Kidney (tissue), 13 donors: ENCODE measurements at regions not wholly inside any gene's neighbourhood (a gene's known extent, or its start where the extent isn't known, plus 50 kb on each side); places are given as distances from the start of the nearest gene placed in this dataset.

Source experiments
- DNase-seq, 5 donors: peaks; one replicate each; pipeline ENCODE4 v3.0.0-alpha.2; 2013 to 2020
- FAIRE-seq: peaks from 2 replicates; lab custom pipeline; 2012; peaks lifted over from hg19 to GRCh38; lab: Jason Lieb, UNC
- H3K27ac ChIP-seq, 2 donors: one replicate each; pipeline ENCODE4 v1.7.0; 2013; ENCODE audit warnings: low read depth in 2 of 2, low read length in 2 of 2, inconsistent platforms in 1 of 2
- H3K27me3 ChIP-seq: one replicate; pipeline ENCODE4 v1.7.1; 2013; ENCODE audit warnings: low read length, inconsistent platforms; ENCODE audit not compliant: control insufficient read depth, insufficient read depth
- H3K36me3 ChIP-seq, 3 donors: one replicate each; pipeline versions ENCODE4 v1.7.0 to v1.7.1; 2013; ENCODE audit warnings: low read length in 3 of 3, control low read depth in 1 of 3, inconsistent platforms in 1 of 3; ENCODE audit not compliant: insufficient read depth in 3 of 3, control insufficient read depth in 2 of 3
- H3K4me1 ChIP-seq, 3 donors: one replicate each; pipeline versions ENCODE4 v1.7.0 to v1.7.1; 2013; ENCODE audit warnings: low read length in 3 of 3, inconsistent platforms in 1 of 3, low read depth in 1 of 3; ENCODE audit not compliant: control insufficient read depth in 2 of 3, insufficient read depth in 2 of 3
- H3K4me3 ChIP-seq, 3 donors: one replicate each; pipeline versions ENCODE4 v1.7.0 to v1.8.1; 2013; ENCODE audit warnings: low read length in 3 of 3, control low read depth in 1 of 3, inconsistent platforms in 1 of 3
- H3K9ac ChIP-seq, 3 donors: one replicate each; pipeline versions ENCODE4 v1.7.0 to v1.7.1; 2013; ENCODE audit warnings: low read length in 3 of 3, control low read depth in 1 of 3, inconsistent platforms in 1 of 3
- H3K9me3 ChIP-seq, 3 donors: one replicate each; pipeline versions ENCODE4 v1.7.0 to v1.7.1; 2013; ENCODE audit warnings: low read length in 3 of 3, control low read depth in 1 of 3, inconsistent platforms in 1 of 3; ENCODE audit not compliant: control insufficient read depth in 2 of 3, insufficient read depth in 1 of 3
- CTCF ChIP-seq: IDR thresholded peaks from 3 replicates; pipeline ENCODE4 v1.5.1; 2012; ENCODE audit warnings: mild to moderate bottlenecking, moderate library complexity, borderline replicate concordance; ENCODE audit not compliant: insufficient read depth; ENCODE audit errors: extremely low read depth
- intact Hi-C: fragments of 100-400 bp; cut with DNase I; formaldehyde crosslinking; loops from one replicate; pipeline ENCODE4 v1.11.1; 2022
- donor health status: control.
- donor health status: control.
- donor health status: control.
- donor health status: control.
- donor health status: control.
- donor health status: DM: yes; HTN: yes; CAD: no.
- donor health status: Normal renal cell carcinoma (clear cell type).

GRCh38 chr7:41051535-41051934 is 651.4 kb downstream of the INHBA start:
- Histone ChIP-seq H3K9ac (no peak overlapping the region), H3K36me3 (no peaks in the 10 kb centered on the region), H3K9me3 (no peaks in the 10 kb centered on the region), H3K4me1 (no peaks in the 10 kb centered on the region), H3K4me3 (no peak overlapping the region), H3K27ac (no peak overlapping the region), H3K27me3 (no peaks in the 10 kb centered on the region)
- intact Hi-C loops, result no loop called here
- FAIRE-seq (no peak), DNase-seq (peak in 1 of 5 donors; percentile 32)
- no peak for TF ChIP-seq CTCF

- Histone ChIP-seq H3K4me1 (no peaks in the 10 kb centered on the region), H3K36me3 (no peaks in the 10 kb centered on the region), H3K27ac (no peak overlapping the region), H3K9ac (no peak overlapping the region), H3K9me3 (no peaks in the 10 kb centered on the region), H3K4me3 (no peak overlapping the region), H3K27me3 (no peaks in the 10 kb centered on the region)
- DNase-seq (no peak), FAIRE-seq (no peak)
- intact Hi-C loops, result no loop called here
- no peak for TF ChIP-seq CTCF
Observed at GRCh38 chr7:41051062-41051461, 651.8 kb downstream of the INHBA start.

GRCh38 chr7:41048771-41049170 is 654.1 kb downstream of the INHBA start:
- Histone ChIP-seq H3K9ac (no peak overlapping the region), H3K27me3 (no peaks in the 10 kb centered on the region), H3K4me3 (no peak overlapping the region), H3K27ac (no peak overlapping the region), H3K4me1 (no peaks in the 10 kb centered on the region), H3K9me3 (no peaks in the 10 kb centered on the region), H3K36me3 (no peaks in the 10 kb centered on the region)
- intact Hi-C loops, result no loop called here
- DNase-seq (no peak), FAIRE-seq (no peak)
- TF ChIP-seq CTCF, result no peak

- no peak overlapping the region for H3K27ac ChIP-seq
- H3K9me3 ChIP-seq, result no peaks in the 10 kb centered on the region
- no peak for TF ChIP-seq CTCF
- no peak overlapping the region for H3K4me3 ChIP-seq
- DNase-seq (peak in 2 of 5 donors; percentile 11 to 83), FAIRE-seq (no peak)
- H3K36me3 ChIP-seq, result no peaks in the 10 kb centered on the region
- H3K4me1 ChIP-seq, result no peaks in the 10 kb centered on the region
- intact Hi-C loops, result no loop called here
- H3K9ac ChIP-seq, result no peak overlapping the region
- no peaks in the 10 kb centered on the region for H3K27me3 ChIP-seq
Observed at GRCh38 chr7:41047789-41048191, 655.1 kb downstream of the INHBA start.
